Transverse colon (tissue), 4 donors: ENCODE measurements at regions not wholly inside any gene's neighbourhood (a gene's known extent, or its start where the extent isn't known, plus 50 kb on each side); places are given as distances from the start of the nearest gene placed in this dataset.
"Not testable (repeated sequence)": the region's sequence is repeated elsewhere in the genome, so short reads cannot be mapped to it uniquely, and the experiment has no call there.

ENCODE experiments used
- DNase-seq: peaks from one replicate; pipeline ENCODE4 v3.0.0-alpha.2; 2019
- H3K27ac ChIP-seq, 4 donors: fragments of 200-600 bp; sonication (generic); 2 replicates each; pipeline ENCODE4 v1.5.1; 2016 to 2018; ENCODE audit warnings: inconsistent platforms in 4 of 4
- H3K27me3 ChIP-seq: fragments of 200-600 bp; sonication (generic); 2 replicates; pipeline ENCODE4 v1.5.1; 2017; ENCODE audit warnings: inconsistent platforms
- H3K36me3 ChIP-seq, 4 donors: fragments of 200-600 bp; sonication (generic); 2 replicates each; pipeline ENCODE4 v1.5.1; 2017 to 2019; ENCODE audit warnings: inconsistent platforms in 4 of 4
- H3K4me1 ChIP-seq, 4 donors: fragments of 200-600 bp; sonication (generic); 2 replicates each; pipeline ENCODE4 v1.5.1; 2017 to 2020; ENCODE audit warnings: inconsistent platforms in 4 of 4
- H3K4me3 ChIP-seq, 4 donors: fragments of 200-600 bp; sonication (generic); 1 replicate in 1 of 4; 2 replicates in 3 of 4; pipeline versions ENCODE4 v1.5.1 to v1.6.1; 2017 to 2019; ENCODE audit warnings: inconsistent platforms in 4 of 4
- H3K9me3 ChIP-seq, 2 donors: fragments of 200-600 bp; sonication (generic); 2 replicates each; pipeline ENCODE4 v1.5.1; 2017 to 2019; ENCODE audit warnings: inconsistent platforms in 2 of 2
- CTCF ChIP-seq, 5 experiments: fragments of 200-600 bp in 3 of 5; fragments of 450-650 bp in 2 of 5; sonication (generic) in 3 of 5; IDR thresholded peaks; 1 replicate in 2 of 5; 2 replicates in 3 of 5; pipeline ENCODE4 v1.5.1; 2016 to 2017; ENCODE audit warnings: antibody characterized with exemption in 5 of 5, inconsistent platforms in 3 of 5, mild to moderate bottlenecking in 2 of 5, moderate library complexity in 1 of 5
- EP300 ChIP-seq: sonication (generic); formaldehyde crosslinking; IDR thresholded peaks from one replicate; pipeline ENCODE4 v1.6.1; 2017; ENCODE audit warnings: antibody characterized with exemption, low read depth
- POLR2A ChIP-seq: fragments of 450-650 bp; IDR thresholded peaks from one replicate; pipeline ENCODE4 v1.6.1; 2016; ENCODE audit warnings: antibody characterized with exemption, mild to moderate bottlenecking, moderate library complexity
- POLR2AphosphoS5 ChIP-seq, 3 donors: sonication (generic); formaldehyde crosslinking; IDR thresholded peaks; one replicate each; pipeline ENCODE4 v1.6.1; 2016; ENCODE audit warnings: antibody characterized with exemption in 3 of 3
- WGBS, 2 donors: methylation state at CpG; one replicate each; pipeline ENCODE4 v1.1.5; 2018; ENCODE audit warnings: low coverage in 1 of 2; 5-methylcytosine and 5-hydroxymethylcytosine counted together
- in situ Hi-C, 4 donors: fragments of 200-750 bp; cut with MboI; loops; one replicate each; pipeline versions ENCODE4 v1.15.0 to v1.15.1; 2017; ENCODE audit warnings: low sequenced_read_pairs in 3 of 4, low pct_ligation_motif_present in 1 of 4, low pct_unique_long_range_greater_than_20kb in 1 of 4
- intact Hi-C: fragments of 100-400 bp; cut with DNase I; formaldehyde crosslinking; loops from one replicate; pipeline ENCODE4 v1.15.1; 2023; ENCODE audit warnings: low total_unique reads

DNA sequence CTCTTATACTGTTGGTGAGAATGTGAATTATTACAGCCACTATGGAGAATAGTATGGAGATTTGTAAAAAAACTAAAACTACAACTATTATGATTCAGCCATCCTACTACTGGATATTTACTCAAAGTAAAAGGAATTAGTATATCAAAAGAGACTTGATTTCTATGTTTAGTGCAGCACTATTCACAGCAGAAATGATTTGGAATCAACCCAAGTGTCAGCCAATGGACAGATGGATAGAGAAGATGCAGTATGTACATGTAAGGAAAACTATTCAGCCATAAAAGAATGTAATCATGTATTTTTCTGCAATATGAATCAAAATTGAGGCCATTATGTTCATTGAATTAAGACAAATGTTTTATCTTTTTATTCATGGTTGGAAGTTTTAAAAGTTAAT lies 1705.5 kb downstream of the SLITRK1 start:
- no peak overlapping the region for H3K4me3 ChIP-seq
- in situ Hi-C loops (no loop called here), intact Hi-C loops (no loop called here)
- H3K9me3 ChIP-seq = no peaks in the 10 kb centered on the region
- TF ChIP-seq EP300 (no peak), POLR2A (no peak), CTCF (IDR thresholded peaks at IDR 0.05) (no peak), POLR2AphosphoS5 (IDR thresholded peaks at IDR 0.05) (no peak)
- no peaks in the 10 kb centered on the region for H3K36me3 ChIP-seq
- no peak overlapping the region for H3K27ac ChIP-seq
- DNase-seq = no peak
- H3K4me1 ChIP-seq = no peaks in the 10 kb centered on the region
- no peaks in the 10 kb centered on the region for H3K27me3 ChIP-seq

DNA sequence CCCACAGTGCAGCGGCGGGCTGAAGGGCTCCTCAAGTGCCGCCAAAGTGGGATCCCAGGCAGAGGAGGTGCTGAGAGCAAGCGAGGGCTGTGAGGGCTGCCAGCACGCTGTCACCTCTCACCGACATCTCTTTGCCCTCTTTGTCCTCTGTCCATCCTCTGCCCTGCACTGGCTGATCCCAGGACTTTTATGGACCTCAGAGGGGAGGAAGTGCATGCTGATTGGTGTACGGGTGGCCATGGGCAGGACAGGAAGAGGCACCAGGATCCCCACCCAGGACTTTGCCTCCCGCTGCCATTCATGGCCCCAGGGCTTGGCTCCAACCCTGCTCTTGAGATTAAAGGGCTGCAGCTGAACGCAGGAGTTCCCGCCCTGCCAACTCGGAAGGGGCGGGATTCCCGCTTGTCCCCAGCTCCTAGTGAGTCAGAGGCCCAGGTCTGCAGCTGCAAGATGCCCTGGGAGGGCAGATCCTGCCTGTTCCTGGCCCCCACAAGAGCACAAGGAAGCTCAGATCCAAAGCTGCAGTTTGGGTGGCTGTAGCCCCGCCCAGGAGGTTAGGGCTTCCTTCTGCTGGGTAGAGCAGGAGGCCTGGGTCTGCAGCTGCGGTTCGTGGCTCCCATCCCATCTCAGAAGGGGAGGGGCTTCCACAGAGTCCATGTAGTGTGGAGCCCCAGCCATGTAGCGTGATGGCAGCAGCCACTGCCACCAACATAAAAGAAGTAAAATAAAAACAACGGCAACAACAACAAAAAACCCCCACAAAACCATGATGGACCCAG lies 1716.7 kb downstream of the SLITRK1 start:
- intact Hi-C loops = no loop called here
- WGBS, 2 donors = 64 to 93% methylated on average over 2 to 18 of the region's 18 CpGs
- Histone ChIP-seq H3K4me1 (no peaks in the 10 kb centered on the region), H3K27me3 (no peaks in the 10 kb centered on the region), H3K9me3 (peaks cover 0 to 4% of the 10 kb centered on the region in 2 donors), H3K36me3 (no peaks in the 10 kb centered on the region), H3K4me3 (no peak overlapping the region), H3K27ac (no peak overlapping the region)
- no peak for DNase-seq
- in situ Hi-C loops = no loop called here
- no peak for TF ChIP-seq POLR2A
- TF ChIP-seq CTCF (IDR thresholded peaks at IDR 0.05) = no peak
- TF ChIP-seq POLR2AphosphoS5 (IDR thresholded peaks at IDR 0.05) = no peak
- no peak for TF ChIP-seq EP300

GRCh38 chr13:82164780-82165395 lies 1717.4 kb downstream of the SLITRK1 start:
- DNase-seq, H3K4me3 ChIP-seq, in situ Hi-C loops, H3K27ac ChIP-seq, H3K4me1 ChIP-seq, intact Hi-C loops, H3K27me3 ChIP-seq, H3K36me3 ChIP-seq, H3K9me3 ChIP-seq: not testable (repeated sequence)
- WGBS, 2 donors = 91% methylated on average over 30 of the region's 31 CpGs; no CpG with 5 or more reads in 1 of the 2 donors

GRCh38 chr13:82147526-82147925 lies 1734.7 kb downstream of the SLITRK1 start:
- no peak for TF ChIP-seq EP300
- TF ChIP-seq POLR2AphosphoS5 (IDR thresholded peaks at IDR 0.05) = no peak
- no peak for TF ChIP-seq CTCF (IDR thresholded peaks at IDR 0.05)
- TF ChIP-seq POLR2A = no peak
- H3K27ac ChIP-seq = no peak overlapping the region
- intact Hi-C loops = no loop called here
- no peaks in the 10 kb centered on the region for H3K9me3 ChIP-seq
- no peaks in the 10 kb centered on the region for H3K36me3 ChIP-seq
- no peaks in the 10 kb centered on the region for H3K27me3 ChIP-seq
- DNase-seq = no peak
- no peaks in the 10 kb centered on the region for H3K4me1 ChIP-seq
- in situ Hi-C loops = no loop called here
- H3K4me3 ChIP-seq = no peak overlapping the region
